GM06990 (cell line): ENCODE measurements at regions not wholly inside any gene's neighbourhood (a gene's known extent, or its start where the extent isn't known, plus 50 kb on each side); places are given as distances from the start of the nearest gene placed in this dataset.

Source experiments
- DNase-seq: peaks from one replicate; pipeline ENCODE4 v3.0.0-alpha.2; 2011; ENCODE audit not compliant: insufficient read length; ENCODE audit errors: extremely low read depth
- H3K27me3 ChIP-seq: replicated peaks from 2 replicates; pipeline ENCODE4 v1.6.0; 2011; ENCODE audit warnings: low read length; ENCODE audit not compliant: control insufficient read depth, insufficient read depth
- H3K36me3 ChIP-seq: 2 replicates; pipeline ENCODE4 v1.5.1; 2011; ENCODE audit warnings: low read length; ENCODE audit not compliant: control insufficient read depth, insufficient read depth
- H3K4me3 ChIP-seq: replicated peaks from 2 replicates; pipeline ENCODE4 v1.5.1; 2011; ENCODE audit warnings: low read depth, mild to moderate bottlenecking, control low read depth, low read length
- CTCF ChIP-seq: IDR thresholded peaks from 2 replicates; pipeline ENCODE4 v1.5.1; 2011; ENCODE audit warnings: low read length, control low read depth, mild to moderate bottlenecking, inconsistent platforms; ENCODE audit not compliant: insufficient read depth, poor library complexity, severe bottlenecking

DNA sequence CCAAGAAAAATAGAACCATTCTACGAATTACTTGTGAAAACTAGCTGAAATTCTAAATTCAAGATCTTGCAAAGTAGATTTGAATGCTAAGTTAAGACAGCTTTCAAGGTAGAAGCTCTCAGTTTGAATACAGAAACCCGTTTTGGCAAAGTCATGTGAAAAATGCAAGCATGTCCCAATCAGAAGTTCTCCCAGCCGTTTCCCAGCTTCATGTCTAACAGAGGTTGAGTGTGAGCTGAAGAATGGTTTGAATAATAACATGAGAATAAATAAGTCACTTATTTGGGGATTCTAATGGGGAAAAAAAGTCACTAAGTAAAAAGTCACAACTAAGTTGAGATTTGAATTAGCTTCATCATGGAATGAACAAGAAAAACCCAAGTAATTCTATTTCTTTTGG lies 152.5 kb upstream of the MAP3K1 start:
- H3K36me3 ChIP-seq, result no peaks in the 10 kb centered on the region

DNA sequence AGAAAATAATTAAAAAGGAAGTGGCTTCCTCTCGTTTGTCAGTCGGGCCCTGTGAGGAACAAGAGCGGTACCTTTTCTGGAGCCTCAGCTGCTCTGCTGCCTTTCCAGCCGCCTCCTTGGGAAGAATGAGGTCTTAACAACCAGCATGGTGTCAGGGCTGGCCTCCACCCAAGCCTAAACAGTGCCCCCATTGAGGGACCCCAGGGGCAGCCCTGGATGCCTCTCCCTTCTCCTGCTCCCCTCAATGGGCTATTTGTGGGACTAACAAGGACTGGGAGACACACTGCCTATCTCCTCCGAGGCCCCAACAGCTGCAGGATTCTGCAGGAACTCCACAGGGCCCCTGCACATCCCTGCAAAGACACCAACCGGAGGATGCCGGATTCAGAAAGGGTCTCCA lies 155.4 kb upstream of the MAP3K1 start:
- no peaks in the 10 kb centered on the region for H3K27me3 ChIP-seq
- H3K36me3 ChIP-seq, result no peaks in the 10 kb centered on the region
- H3K4me3 ChIP-seq, result no peak overlapping the region
- TF ChIP-seq CTCF, result no peak
- DNase-seq, result no peak

More for the DNA sequence above, 152.5 kb upstream of the MAP3K1 start:
- H3K27me3 ChIP-seq, result peaks cover 4% of the 10 kb centered on the region
- no peak for TF ChIP-seq CTCF
- H3K4me3 ChIP-seq, result no peak overlapping the region
- no peak for DNase-seq

DNA sequence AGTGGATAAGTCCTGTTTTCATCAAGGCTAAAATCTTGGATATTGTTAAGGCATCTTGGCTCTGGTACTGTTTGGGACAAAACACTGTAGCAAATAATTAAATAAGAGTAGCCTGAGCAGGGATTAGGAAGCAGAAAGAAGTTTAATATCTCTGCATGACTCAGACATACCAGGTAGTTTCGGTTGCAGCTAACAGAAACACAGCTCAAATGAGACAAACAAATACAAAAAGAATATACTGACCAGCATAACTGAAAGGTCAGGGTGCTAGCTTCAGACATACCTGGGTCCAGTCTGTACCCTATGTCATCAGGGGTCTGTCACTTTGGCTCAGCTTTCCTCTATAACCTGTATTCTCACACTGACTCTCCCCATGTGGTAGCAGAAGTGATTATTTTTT lies 156.4 kb upstream of the MAP3K1 start:
- no peak overlapping the region for H3K4me3 ChIP-seq
- no peak for DNase-seq

GRCh38 chr5:56656846-56657726 lies 158.3 kb upstream of the MAP3K1 start:
- TF ChIP-seq CTCF, result no peak
- no peak for DNase-seq
- H3K27me3 ChIP-seq, result no peaks in the 10 kb centered on the region
- no peak overlapping the region for H3K4me3 ChIP-seq
- H3K36me3 ChIP-seq, result no peaks in the 10 kb centered on the region

More for the DNA sequence above, 156.4 kb upstream of the MAP3K1 start:
- no peaks in the 10 kb centered on the region for H3K27me3 ChIP-seq
- no peak for TF ChIP-seq CTCF
- no peaks in the 10 kb centered on the region for H3K36me3 ChIP-seq

DNA sequence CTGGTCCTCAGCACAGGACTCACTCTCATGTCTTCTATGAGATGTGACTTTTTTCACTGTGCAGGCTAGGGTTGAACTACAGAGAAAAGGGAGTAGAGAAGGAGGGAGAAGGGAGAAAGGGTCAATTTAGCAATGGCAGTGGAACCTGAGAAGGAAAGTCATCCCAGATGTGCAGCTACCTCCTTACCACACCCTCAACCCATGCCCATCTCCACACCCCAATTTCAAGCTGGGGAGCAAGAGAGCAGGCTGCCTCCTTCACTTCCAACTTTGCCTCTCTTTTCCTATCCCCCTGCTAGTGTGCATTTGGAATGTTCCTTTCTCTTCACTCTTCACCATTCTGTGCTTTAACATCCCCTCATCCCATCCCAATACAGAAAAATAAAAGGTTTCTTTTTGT lies 163.5 kb upstream of the MAP3K1 start:
- TF ChIP-seq CTCF, result no peak
- no peaks in the 10 kb centered on the region for H3K36me3 ChIP-seq
- no peaks in the 10 kb centered on the region; the same call in 1 of the 2 replicates for H3K27me3 ChIP-seq
- H3K4me3 ChIP-seq, result no peak overlapping the region
- no peak for DNase-seq
